ENCODE measurements at regions not wholly inside any gene's neighbourhood (a gene's known extent, or its start where the extent isn't known, plus 50 kb on each side); places are given as distances from the start of the nearest gene placed in this dataset.

GRCh38 chr2:192250961-192251360 is 56.2 kb upstream of the TMEFF2 start:
- no peak overlapping the region for H3K4me3 ChIP-seq

GRCh38 chr2:192247456-192247855 is 52.7 kb upstream of the TMEFF2 start:
- intact Hi-C loops (cut with DNase I; ENCODE audit: low total_unique reads): no loop called here
- no peaks in the 10 kb centered on the region for H3K27me3 ChIP-seq
- TF ChIP-seq POLR2AphosphoS5 (IDR thresholded peaks at IDR 0.05) (no peak), CTCF (IDR thresholded peaks at IDR 0.05) (no peak), POLR2A (IDR thresholded peaks at IDR 0.05) (no peak)
- H3K4me1 ChIP-seq: no peaks in the 10 kb centered on the region
- no peaks in the 10 kb centered on the region for H3K36me3 ChIP-seq
- H3K9me3 ChIP-seq: no peaks in the 10 kb centered on the region
- H3K4me3 ChIP-seq: no peak overlapping the region
- DNase-seq (ENCODE audit: low spot score in 2 of 2): no peak
- H3K27ac ChIP-seq: no peak overlapping the region

More at GRCh38 chr2:192250961-192251360, 56.2 kb upstream of the TMEFF2 start:
- Histone ChIP-seq H3K4me1 (no peaks in the 10 kb centered on the region), H3K27ac (no peak overlapping the region), H3K36me3 (no peaks in the 10 kb centered on the region), H3K27me3 (no peaks in the 10 kb centered on the region), H3K9me3 (no peaks in the 10 kb centered on the region)
- DNase-seq (ENCODE audit: low spot score in 2 of 2): no peak
- TF ChIP-seq CTCF (IDR thresholded peaks at IDR 0.05): no peak
- no peak for TF ChIP-seq POLR2AphosphoS5 (IDR thresholded peaks at IDR 0.05)
- TF ChIP-seq POLR2A (IDR thresholded peaks at IDR 0.05): no peak
- intact Hi-C loops (cut with DNase I; ENCODE audit: low total_unique reads): no loop called here

- H3K4me1 ChIP-seq: no peaks in the 10 kb centered on the region
- H3K9me3 ChIP-seq: no peaks in the 10 kb centered on the region
- intact Hi-C loops (cut with DNase I; ENCODE audit: low total_unique reads): no loop called here
- no peaks in the 10 kb centered on the region for H3K27me3 ChIP-seq
- H3K27ac ChIP-seq: no peak overlapping the region
- no peak for DNase-seq (ENCODE audit: low spot score in 2 of 2)
- no peak overlapping the region for H3K4me3 ChIP-seq
- TF ChIP-seq POLR2A (IDR thresholded peaks at IDR 0.05) (no peak), CTCF (IDR thresholded peaks at IDR 0.05) (no peak), POLR2AphosphoS5 (IDR thresholded peaks at IDR 0.05) (no peak)
- H3K36me3 ChIP-seq: no peaks in the 10 kb centered on the region
These were observed 51.6 kb upstream of the TMEFF2 start for GRCh38 chr2:192246297-192246696.

- Histone ChIP-seq H3K27ac (no peak overlapping the region), H3K4me1 (no peaks in the 10 kb centered on the region), H3K4me3 (no peak overlapping the region), H3K9me3 (no peaks in the 10 kb centered on the region), H3K36me3 (no peaks in the 10 kb centered on the region), H3K27me3 (no peaks in the 10 kb centered on the region)
- DNase-seq (ENCODE audit: low spot score in 2 of 2): no peak
- TF ChIP-seq POLR2AphosphoS5 (IDR thresholded peaks at IDR 0.05) (no peak), POLR2A (IDR thresholded peaks at IDR 0.05) (no peak), CTCF (IDR thresholded peaks at IDR 0.05) (no peak)
- intact Hi-C loops (cut with DNase I; ENCODE audit: low total_unique reads): no loop called here
These were observed 50.6 kb upstream of the TMEFF2 start for GRCh38 chr2:192245329-192245728.

Measured in breast epithelium (tissue), 4 donors.